GM06990 (cell line): ENCODE measurements at regions not wholly inside any gene's neighbourhood (a gene's known extent, or its start where the extent isn't known, plus 50 kb on each side); places are given as distances from the start of the nearest gene placed in this dataset.

Experiments
- DNase-seq: peaks from one replicate; pipeline ENCODE4 v3.0.0-alpha.2; 2011; ENCODE audit not compliant: insufficient read length; ENCODE audit errors: extremely low read depth
- H3K27me3 ChIP-seq: replicated peaks from 2 replicates; pipeline ENCODE4 v1.6.0; 2011; ENCODE audit warnings: low read length; ENCODE audit not compliant: control insufficient read depth, insufficient read depth
- H3K36me3 ChIP-seq: 2 replicates; pipeline ENCODE4 v1.5.1; 2011; ENCODE audit warnings: low read length; ENCODE audit not compliant: control insufficient read depth, insufficient read depth
- H3K4me3 ChIP-seq: replicated peaks from 2 replicates; pipeline ENCODE4 v1.5.1; 2011; ENCODE audit warnings: low read depth, mild to moderate bottlenecking, control low read depth, low read length
- CTCF ChIP-seq: IDR thresholded peaks from 2 replicates; pipeline ENCODE4 v1.5.1; 2011; ENCODE audit warnings: low read length, control low read depth, mild to moderate bottlenecking, inconsistent platforms; ENCODE audit not compliant: insufficient read depth, poor library complexity, severe bottlenecking

- TF ChIP-seq CTCF = no peak
- H3K27me3 ChIP-seq = no peaks in the 10 kb centered on the region; the same call in none of the 2 replicates
Observed at GRCh38 chr1:90838720-90839119, 121.6 kb upstream of the BARHL2 start.

GRCh38 chr1:90837420-90837819 lies 120.3 kb upstream of the BARHL2 start:
- Histone ChIP-seq H3K36me3 (no peaks in the 10 kb centered on the region), H3K4me3 (no peak overlapping the region), H3K27me3 (no peaks in the 10 kb centered on the region; the same call in none of the 2 replicates)
- no peak for TF ChIP-seq CTCF
- DNase-seq = no peak

More at GRCh38 chr1:90838720-90839119, 121.6 kb upstream of the BARHL2 start:
- no peak overlapping the region for H3K4me3 ChIP-seq
- no peak for DNase-seq
- no peaks in the 10 kb centered on the region for H3K36me3 ChIP-seq

- Histone ChIP-seq H3K4me3 (no peak overlapping the region), H3K36me3 (no peaks in the 10 kb centered on the region), H3K27me3 (no peaks in the 10 kb centered on the region; the same call in none of the 2 replicates)
- no peak for TF ChIP-seq CTCF
- no peak for DNase-seq
Observed at GRCh38 chr1:90836345-90836679, 119.2 kb upstream of the BARHL2 start.

GRCh38 chr1:90835661-90836344 lies 118.7 kb upstream of the BARHL2 start:
- no peaks in the 10 kb centered on the region; the same call in none of the 2 replicates for H3K27me3 ChIP-seq

GRCh38 chr1:90834886-90835660 lies 118.0 kb upstream of the BARHL2 start:
- no peak overlapping the region for H3K4me3 ChIP-seq
- no peak for TF ChIP-seq CTCF
- no peak for DNase-seq
- H3K36me3 ChIP-seq = no peaks in the 10 kb centered on the region
- no peaks in the 10 kb centered on the region; the same call in none of the 2 replicates for H3K27me3 ChIP-seq

More at GRCh38 chr1:90835661-90836344, 118.7 kb upstream of the BARHL2 start:
- Histone ChIP-seq H3K36me3 (no peaks in the 10 kb centered on the region), H3K4me3 (no peak overlapping the region)
- DNase-seq = no peak
- no peak for TF ChIP-seq CTCF
